Astrocyte of the cerebellum (primary cell): ENCODE measurements at regions not wholly inside any gene's neighbourhood (a gene's known extent, or its start where the extent isn't known, plus 50 kb on each side); places are given as distances from the start of the nearest gene placed in this dataset.

Experiments used
- DNase-seq: peaks from one replicate; pipeline ENCODE4 v3.0.0-alpha.2; 2011; ENCODE audit warnings: low read depth
- H3K4me3 ChIP-seq: 2 replicates; pipeline ENCODE4 v1.5.1; 2011; ENCODE audit warnings: mild to moderate bottlenecking, low read depth, low read length, moderate library complexity
- CTCF ChIP-seq: IDR thresholded peaks from 2 replicates; pipeline ENCODE4 v1.5.1; 2012; ENCODE audit warnings: low read length, low read depth, moderate library complexity, mild to moderate bottlenecking; ENCODE audit errors: missing control alignments
- in situ Hi-C: cut with HindIII; loops from 2 replicates; pipeline ENCODE4 v1.10.0; 2017; ENCODE audit warnings: low sequenced_read_pairs

- no peak for TF ChIP-seq CTCF
- in situ Hi-C loops = no loop called here
Observed at GRCh38 chr2:148567716-148568115, 76.8 kb upstream of the EPC2 start.

GRCh38 chr2:148568597-148568996, 76.0 kb upstream of the EPC2 start:
- in situ Hi-C loops = no loop called here
- DNase-seq = no peak
- no peak for TF ChIP-seq CTCF
- no peak overlapping the region for H3K4me3 ChIP-seq

More at GRCh38 chr2:148567716-148568115, 76.8 kb upstream of the EPC2 start:
- DNase-seq = no peak
- H3K4me3 ChIP-seq = no peak overlapping the region

- DNase-seq = no peak
- in situ Hi-C loops = no loop called here
- no peak for TF ChIP-seq CTCF
- H3K4me3 ChIP-seq = no peak overlapping the region
Observed at GRCh38 chr2:148569221-148569620, 75.3 kb upstream of the EPC2 start.

GRCh38 chr2:148570989-148571388, 73.6 kb upstream of the EPC2 start:
- in situ Hi-C loops = no loop called here
- DNase-seq = no peak
- no peak for TF ChIP-seq CTCF

GRCh38 chr2:148577845-148578492, 66.6 kb upstream of the EPC2 start:
- in situ Hi-C loops = no loop called here
- H3K4me3 ChIP-seq = no peak overlapping the region
- TF ChIP-seq CTCF = no peak
- no peak for DNase-seq

More at GRCh38 chr2:148570989-148571388, 73.6 kb upstream of the EPC2 start:
- no peak overlapping the region for H3K4me3 ChIP-seq

GRCh38 chr2:148578493-148578884, 66.1 kb upstream of the EPC2 start:
- no peak for TF ChIP-seq CTCF
- H3K4me3 ChIP-seq = no peak overlapping the region
- in situ Hi-C loops = no loop called here
- DNase-seq = no peak
